Hepatocyte (in vitro differentiated cells): ENCODE measurements at regions not wholly inside any gene's neighbourhood (a gene's known extent, or its start where the extent isn't known, plus 50 kb on each side); places are given as distances from the start of the nearest gene placed in this dataset.

Source experiments
- CTCF ChIP-seq: fragments of 200-600 bp; sonication (generic); IDR thresholded peaks from 2 replicates; pipeline ENCODE4 v1.5.1; 2016; ENCODE audit warnings: antibody characterized with exemption, mild to moderate bottlenecking; ENCODE audit not compliant: poor library complexity
- EZH2 ChIP-seq: fragments of 200-600 bp; sonication (generic); IDR thresholded peaks from 2 replicates; pipeline ENCODE4 v1.6.1; 2016; ENCODE audit warnings: antibody characterized with exemption, mild to moderate bottlenecking, borderline replicate concordance
- EZH2phosphoT487 ChIP-seq: fragments of 200-600 bp; sonication (generic); IDR thresholded peaks from one replicate; pipeline ENCODE4 v1.6.1; 2018; ENCODE audit warnings: antibody characterized with exemption, mild to moderate bottlenecking, low read depth, moderate library complexity; ENCODE audit not compliant: unreplicated experiment, severe bottlenecking

- TF ChIP-seq CTCF (no peak), EZH2 (no peak), EZH2phosphoT487 (no peak)
Measured at GRCh38 chr14:38001501-38001900, 206.2 kb upstream of the SSTR1 start.
